ENCODE measurements at regions not wholly inside any gene's neighbourhood (a gene's known extent, or its start where the extent isn't known, plus 50 kb on each side); places are given as distances from the start of the nearest gene placed in this dataset.

DNA sequence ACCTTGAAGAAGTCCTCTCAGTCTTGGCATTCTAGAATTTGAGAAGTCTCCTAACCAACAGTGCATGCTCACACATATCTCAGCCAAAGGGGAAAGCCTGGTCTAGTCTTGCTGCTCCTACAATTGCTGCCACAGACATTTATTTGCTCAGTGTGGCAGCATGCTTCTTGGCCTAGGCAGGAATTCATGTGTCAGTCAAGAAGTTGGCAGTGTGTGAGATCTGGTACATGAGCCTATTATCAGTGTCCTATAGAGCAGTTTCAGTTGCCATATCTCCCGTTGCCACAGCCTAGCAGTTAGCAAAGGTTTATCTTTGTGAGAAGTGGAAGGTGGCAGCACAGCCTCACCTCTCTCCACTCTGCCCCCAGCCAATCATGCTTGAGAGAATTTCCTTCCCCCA, 176.9 kb upstream of the ARHGEF9 start:
- no peaks in the 10 kb centered on the region for H3K9me3 ChIP-seq (replicated peaks)
- H3K27me3 ChIP-seq (ENCODE audit: low read depth): no peaks in the 10 kb centered on the region
- intact Hi-C loops (cut with micrococcal nuclease): no loop called here
- H3K4me1 ChIP-seq: no peaks in the 10 kb centered on the region
- no peak for DNase-seq
- no peak overlapping the region for H3K4me3 ChIP-seq
- no peak overlapping the region for H3K27ac ChIP-seq (replicated peaks)
- TF ChIP-seq, protein P1, sequence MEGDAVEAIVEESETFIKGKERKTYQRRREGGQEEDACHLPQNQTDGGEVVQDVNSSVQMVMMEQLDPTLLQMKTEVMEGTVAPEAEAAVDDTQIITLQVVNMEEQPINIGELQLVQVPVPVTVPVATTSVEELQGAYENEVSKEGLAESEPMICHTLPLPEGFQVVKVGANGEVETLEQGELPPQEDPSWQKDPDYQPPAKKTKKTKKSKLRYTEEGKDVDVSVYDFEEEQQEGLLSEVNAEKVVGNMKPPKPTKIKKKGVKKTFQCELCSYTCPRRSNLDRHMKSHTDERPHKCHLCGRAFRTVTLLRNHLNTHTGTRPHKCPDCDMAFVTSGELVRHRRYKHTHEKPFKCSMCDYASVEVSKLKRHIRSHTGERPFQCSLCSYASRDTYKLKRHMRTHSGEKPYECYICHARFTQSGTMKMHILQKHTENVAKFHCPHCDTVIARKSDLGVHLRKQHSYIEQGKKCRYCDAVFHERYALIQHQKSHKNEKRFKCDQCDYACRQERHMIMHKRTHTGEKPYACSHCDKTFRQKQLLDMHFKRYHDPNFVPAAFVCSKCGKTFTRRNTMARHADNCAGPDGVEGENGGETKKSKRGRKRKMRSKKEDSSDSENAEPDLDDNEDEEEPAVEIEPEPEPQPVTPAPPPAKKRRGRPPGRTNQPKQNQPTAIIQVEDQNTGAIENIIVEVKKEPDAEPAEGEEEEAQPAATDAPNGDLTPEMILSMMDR (IDR thresholded peaks at IDR 0.05; ENCODE audit: borderline replicate concordance): no peak
- no peaks in the 10 kb centered on the region for H3K36me3 ChIP-seq

DNA sequence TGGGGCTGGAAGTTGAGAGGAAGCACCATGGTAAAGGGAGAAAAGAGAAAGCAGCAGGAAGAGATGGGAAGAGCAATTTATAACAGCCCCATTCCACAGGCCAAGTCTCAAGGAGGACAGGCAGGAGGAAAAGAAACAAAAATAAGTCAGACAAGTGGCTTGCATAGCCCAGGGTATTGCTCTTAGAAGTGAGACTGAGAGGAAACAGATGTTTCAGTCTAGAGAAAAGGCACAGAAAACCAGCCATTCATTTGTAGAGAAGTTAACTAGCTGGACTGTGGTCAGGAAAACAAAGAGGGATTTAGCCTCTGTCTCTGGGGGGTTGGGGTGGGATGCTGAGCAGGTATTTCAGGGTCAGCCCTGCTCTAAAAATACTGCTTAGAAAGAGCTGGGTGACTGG, 175.0 kb upstream of the ARHGEF9 start:
- H3K27ac ChIP-seq (replicated peaks): no peak overlapping the region
- TF ChIP-seq, protein P1 (IDR thresholded peaks at IDR 0.05; ENCODE audit: borderline replicate concordance): no peak
- no peaks in the 10 kb centered on the region for H3K27me3 ChIP-seq (ENCODE audit: low read depth)
- intact Hi-C loops (cut with micrococcal nuclease): no loop called here
- H3K4me1 ChIP-seq: no peaks in the 10 kb centered on the region
- H3K36me3 ChIP-seq: no peaks in the 10 kb centered on the region
- H3K4me3 ChIP-seq: no peak overlapping the region
- DNase-seq: no peak
- H3K9me3 ChIP-seq (replicated peaks): no peaks in the 10 kb centered on the region

DNA sequence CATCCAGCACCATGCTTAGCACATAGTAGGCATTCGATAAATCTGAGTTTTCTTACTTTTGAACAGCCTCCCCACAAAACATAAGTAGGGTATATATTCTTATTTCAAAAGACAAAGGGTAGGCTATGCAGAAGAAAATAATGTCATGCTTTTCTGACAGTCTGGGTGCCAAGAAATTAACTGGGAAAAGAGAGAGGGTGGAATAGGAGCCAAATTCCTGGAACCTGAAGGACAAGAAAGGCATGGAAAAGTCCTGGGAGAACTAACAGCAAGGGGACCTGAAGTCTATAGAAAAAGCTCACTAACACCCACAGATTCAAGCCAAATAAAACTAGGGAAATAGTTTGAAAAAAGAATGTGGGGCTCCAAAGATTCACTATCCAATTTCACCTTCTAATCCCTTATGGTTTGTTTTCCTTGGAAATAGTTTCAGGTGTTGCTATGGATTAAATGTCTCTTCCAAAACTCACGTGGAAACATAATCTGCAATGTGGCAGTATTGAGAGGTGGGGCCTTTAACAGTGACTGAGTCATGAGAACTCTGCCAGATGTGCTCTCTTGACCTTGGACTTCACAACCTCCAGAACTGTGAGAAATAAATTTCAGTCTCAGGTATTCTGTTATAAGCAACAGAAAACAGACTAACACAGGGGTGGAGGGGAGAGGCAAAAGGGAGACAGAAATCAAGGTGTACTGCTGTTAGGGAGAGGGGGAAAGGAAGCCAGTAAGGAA, 173.3 kb upstream of the ARHGEF9 start:
- intact Hi-C loops (cut with micrococcal nuclease): no loop called here
- TF ChIP-seq, protein P1 (IDR thresholded peaks at IDR 0.05; ENCODE audit: borderline replicate concordance): no peak

DNA sequence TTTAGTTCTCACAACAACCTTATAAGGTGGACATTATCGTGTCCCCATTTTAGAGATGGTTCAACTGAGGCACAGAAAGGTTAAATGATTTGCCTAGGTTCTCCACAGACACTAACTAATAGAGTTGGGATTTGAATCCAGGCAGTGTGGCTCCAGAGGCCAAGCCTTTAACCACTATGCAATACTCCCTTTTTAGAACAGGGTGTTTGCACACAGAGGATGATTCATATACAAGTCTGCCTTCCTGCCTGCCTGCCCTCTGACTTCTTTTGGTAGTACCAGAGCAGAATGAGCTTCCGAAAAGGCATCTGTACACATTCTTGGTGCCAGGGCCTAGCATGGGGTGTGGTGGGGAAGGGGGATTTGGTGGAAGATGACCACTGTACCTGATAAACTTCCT, 150.8 kb upstream of the ARHGEF9 start:
- intact Hi-C loops (cut with micrococcal nuclease): no loop called here
- no peak for DNase-seq

More for the DNA sequence above, 173.3 kb upstream of the ARHGEF9 start:
- Histone ChIP-seq H3K27me3 (ENCODE audit: low read depth) (no peaks in the 10 kb centered on the region), H3K9me3 (replicated peaks) (no peaks in the 10 kb centered on the region), H3K4me3 (no peak overlapping the region), H3K4me1 (no peaks in the 10 kb centered on the region), H3K36me3 (no peaks in the 10 kb centered on the region), H3K27ac (replicated peaks) (no peak overlapping the region)
- no peak for DNase-seq

DNA sequence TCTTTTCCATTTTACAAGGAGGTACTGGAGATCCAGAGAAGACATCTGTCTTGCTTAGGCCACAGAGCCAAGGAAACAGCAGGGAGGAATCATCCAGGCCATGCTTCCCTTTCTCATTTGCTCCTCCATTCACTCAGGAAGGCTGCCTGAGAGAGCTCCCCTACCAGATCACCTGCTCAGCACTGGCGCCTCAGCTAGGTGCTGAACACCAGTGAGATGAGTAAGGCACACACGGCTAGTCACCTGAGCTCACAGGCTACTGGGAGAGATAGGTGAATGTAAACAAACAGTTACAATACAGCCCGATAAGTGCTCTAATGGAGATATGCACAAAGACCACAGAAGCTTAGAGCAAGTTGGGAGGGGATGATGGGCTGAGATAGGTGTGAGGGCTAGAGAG, 149.8 kb upstream of the ARHGEF9 start:
- TF ChIP-seq, protein P1 (IDR thresholded peaks at IDR 0.05; ENCODE audit: borderline replicate concordance): no peak
- no peaks in the 10 kb centered on the region for H3K27me3 ChIP-seq (ENCODE audit: low read depth)
- H3K27ac ChIP-seq (replicated peaks): no peak overlapping the region
- no peaks in the 10 kb centered on the region for H3K36me3 ChIP-seq
- no peak for DNase-seq
- intact Hi-C loops (cut with micrococcal nuclease): no loop called here
- H3K4me1 ChIP-seq: no peaks in the 10 kb centered on the region
- H3K9me3 ChIP-seq (replicated peaks): no peaks in the 10 kb centered on the region
- no peak overlapping the region for H3K4me3 ChIP-seq

More for the DNA sequence above, 150.8 kb upstream of the ARHGEF9 start:
- TF ChIP-seq, protein P1 (IDR thresholded peaks at IDR 0.05; ENCODE audit: borderline replicate concordance): no peak
- Histone ChIP-seq H3K4me3 (no peak overlapping the region), H3K27me3 (ENCODE audit: low read depth) (no peaks in the 10 kb centered on the region), H3K9me3 (replicated peaks) (no peaks in the 10 kb centered on the region), H3K27ac (replicated peaks) (no peak overlapping the region), H3K4me1 (no peaks in the 10 kb centered on the region), H3K36me3 (no peaks in the 10 kb centered on the region)

Data from left ventricle myocardium inferior (tissue), 1 donor.